NT2/D1 (cell line): ENCODE measurements at regions not wholly inside any gene's neighbourhood (a gene's known extent, or its start where the extent isn't known, plus 50 kb on each side); places are given as distances from the start of the nearest gene placed in this dataset.

Experiments used
- SUZ12 ChIP-seq: IDR thresholded peaks from 2 replicates; pipeline ENCODE4 v1.6.1; 2011; ENCODE audit not compliant: insufficient read length, insufficient read depth; ENCODE audit errors: extremely low read depth
- ZNF274 ChIP-seq: IDR thresholded peaks from 2 replicates; pipeline ENCODE4 v1.6.1; 2011; ENCODE audit warnings: mild to moderate bottlenecking, low read depth, low read length

DNA sequence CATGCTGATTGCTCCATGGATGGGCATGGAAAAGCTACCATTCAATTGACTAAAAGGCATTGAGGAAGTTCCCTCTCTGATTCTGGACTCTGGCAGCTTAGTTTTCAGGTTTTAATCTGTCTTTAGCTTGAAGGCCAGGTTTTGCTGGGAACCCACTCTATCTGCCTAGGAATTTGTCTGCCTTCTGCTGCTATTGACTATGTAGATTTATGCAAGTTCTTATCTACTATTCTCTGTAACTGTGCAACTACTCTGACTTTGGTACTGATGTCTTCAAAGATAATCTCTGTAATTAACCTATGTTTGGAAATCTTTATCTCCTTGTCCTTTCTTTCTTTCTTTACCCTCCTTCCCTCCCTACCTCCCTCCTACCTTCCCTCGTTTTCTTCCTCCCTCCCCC is 178.8 kb downstream of the DSEL start:
- TF ChIP-seq ZNF274 (no peak), SUZ12 (no peak)
